ENCODE measurements at regions not wholly inside any gene's neighbourhood (a gene's known extent, or its start where the extent isn't known, plus 50 kb on each side); places are given as distances from the start of the nearest gene placed in this dataset.

DNA sequence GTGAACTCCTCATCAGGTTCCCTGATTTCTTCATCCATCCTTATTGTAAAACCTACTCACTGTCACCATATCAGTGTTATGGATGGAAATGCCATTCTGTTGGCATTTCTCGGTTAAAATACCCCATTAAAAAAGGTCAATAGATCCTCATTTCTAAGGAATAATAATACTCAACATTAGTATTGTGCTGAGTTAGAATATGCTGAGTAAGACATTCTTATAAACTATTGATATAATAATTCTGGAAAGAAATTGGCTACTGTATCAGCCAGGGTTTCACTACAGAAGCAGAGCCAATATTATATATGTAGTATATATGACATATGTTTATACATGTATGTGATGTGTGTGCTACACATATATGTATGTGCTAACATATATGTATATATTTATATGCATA lies 95.4 kb upstream of the KCNH8 start:
- no peak for TF ChIP-seq POLR2A (IDR thresholded peaks at IDR 0.05; ENCODE audit: low read length)
- TF ChIP-seq GATA1 (IDR thresholded peaks at IDR 0.05; ENCODE audit: low read depth, low read length) = no peak

Measured in erythroblast (primary cell).